ENCODE measurements at regions not wholly inside any gene's neighbourhood (a gene's known extent, or its start where the extent isn't known, plus 50 kb on each side); places are given as distances from the start of the nearest gene placed in this dataset.

GRCh38 chrX:63993936-63994335, 208.9 kb upstream of the ARHGEF9 start:
- Histone ChIP-seq H3K27me3 (ENCODE audit: control insufficient read depth, insufficient read depth, low read length) (no peaks in the 10 kb centered on the region), H3K27ac (ENCODE audit: low read length) (no peak overlapping the region), H3K4me1 (ENCODE audit: control insufficient read depth, insufficient read depth, low read length) (no peaks in the 10 kb centered on the region), H3K4me3 (ENCODE audit: low read length) (no peak overlapping the region), H3K36me3 (ENCODE audit: control insufficient read depth, insufficient read depth, low read length) (no peaks in the 10 kb centered on the region), H3K9me3 (replicated peaks; ENCODE audit: control insufficient read depth, low read depth, low read length) (no peaks in the 10 kb centered on the region)
- no CpG with 5 or more reads among the region's 4 CpGs for WGBS (ENCODE audit: insufficient coverage)
- peak; percentile 49 for DNase-seq

GRCh38 chrX:63985906-63986305, 200.9 kb upstream of the ARHGEF9 start:
- Histone ChIP-seq H3K27me3 (ENCODE audit: control insufficient read depth, insufficient read depth, low read length) (no peaks in the 10 kb centered on the region), H3K4me3 (ENCODE audit: low read length) (no peak overlapping the region), H3K36me3 (ENCODE audit: control insufficient read depth, insufficient read depth, low read length) (no peaks in the 10 kb centered on the region), H3K9me3 (replicated peaks; ENCODE audit: control insufficient read depth, low read depth, low read length) (no peaks in the 10 kb centered on the region), H3K4me1 (ENCODE audit: control insufficient read depth, insufficient read depth, low read length) (no peaks in the 10 kb centered on the region), H3K27ac (ENCODE audit: low read length) (no peak overlapping the region)
- WGBS (ENCODE audit: insufficient coverage): 77% methylated on average over 6 of the region's 7 CpGs
- no peak for DNase-seq

- Histone ChIP-seq H3K27ac (ENCODE audit: low read length) (no peak overlapping the region), H3K36me3 (ENCODE audit: control insufficient read depth, insufficient read depth, low read length) (no peaks in the 10 kb centered on the region), H3K4me3 (ENCODE audit: low read length) (no peak overlapping the region), H3K9me3 (replicated peaks; ENCODE audit: control insufficient read depth, low read depth, low read length) (peaks cover 21% of the 10 kb centered on the region), H3K27me3 (ENCODE audit: control insufficient read depth, insufficient read depth, low read length) (no peaks in the 10 kb centered on the region), H3K4me1 (ENCODE audit: control insufficient read depth, insufficient read depth, low read length) (no peaks in the 10 kb centered on the region)
- no peak for DNase-seq
- no CpG with 5 or more reads among the region's 1 CpG for WGBS (ENCODE audit: insufficient coverage)
These were observed 194.5 kb upstream of the ARHGEF9 start for GRCh38 chrX:63979480-63979879.

GRCh38 chrX:63967551-63967950, 182.5 kb upstream of the ARHGEF9 start:
- H3K27ac ChIP-seq (ENCODE audit: low read length): no peak overlapping the region
- H3K36me3 ChIP-seq (ENCODE audit: control insufficient read depth, insufficient read depth, low read length): no peaks in the 10 kb centered on the region
- no peaks in the 10 kb centered on the region for H3K4me1 ChIP-seq (ENCODE audit: control insufficient read depth, insufficient read depth, low read length)
- no CpG with 5 or more reads among the region's 1 CpG for WGBS (ENCODE audit: insufficient coverage)
- no peak overlapping the region for H3K4me3 ChIP-seq (ENCODE audit: low read length)
- no peaks in the 10 kb centered on the region for H3K27me3 ChIP-seq (ENCODE audit: control insufficient read depth, insufficient read depth, low read length)
- DNase-seq: no peak
- H3K9me3 ChIP-seq (replicated peaks; ENCODE audit: control insufficient read depth, low read depth, low read length): peaks cover 3% of the 10 kb centered on the region

- 30% methylated on average over 2 of the region's 2 CpGs for WGBS (ENCODE audit: insufficient coverage)
- no peaks in the 10 kb centered on the region for H3K27me3 ChIP-seq (ENCODE audit: control insufficient read depth, insufficient read depth, low read length)
- no peak overlapping the region for H3K27ac ChIP-seq (ENCODE audit: low read length)
- H3K4me1 ChIP-seq (ENCODE audit: control insufficient read depth, insufficient read depth, low read length): no peaks in the 10 kb centered on the region
- H3K9me3 ChIP-seq (replicated peaks; ENCODE audit: control insufficient read depth, low read depth, low read length): peaks cover 5% of the 10 kb centered on the region
- H3K36me3 ChIP-seq (ENCODE audit: control insufficient read depth, insufficient read depth, low read length): no peaks in the 10 kb centered on the region
- peak; percentile 57 for DNase-seq
- no peak overlapping the region for H3K4me3 ChIP-seq (ENCODE audit: low read length)
These were observed 178.2 kb upstream of the ARHGEF9 start for GRCh38 chrX:63963095-63963784.

- no peaks in the 10 kb centered on the region for H3K36me3 ChIP-seq (ENCODE audit: control insufficient read depth, insufficient read depth, low read length)
- no peak for DNase-seq
- H3K4me1 ChIP-seq (ENCODE audit: control insufficient read depth, insufficient read depth, low read length): no peaks in the 10 kb centered on the region
- H3K9me3 ChIP-seq (replicated peaks; ENCODE audit: control insufficient read depth, low read depth, low read length): peaks cover 5% of the 10 kb centered on the region
- no CpG with 5 or more reads among the region's 1 CpG for WGBS (ENCODE audit: insufficient coverage)
- H3K27me3 ChIP-seq (ENCODE audit: control insufficient read depth, insufficient read depth, low read length): no peaks in the 10 kb centered on the region
- no peak overlapping the region for H3K27ac ChIP-seq (ENCODE audit: low read length)
- H3K4me3 ChIP-seq (ENCODE audit: low read length): no peak overlapping the region
These were observed 176.9 kb upstream of the ARHGEF9 start for GRCh38 chrX:63961964-63962363.

GRCh38 chrX:63959975-63960374, 175.0 kb upstream of the ARHGEF9 start:
- Histone ChIP-seq H3K27ac (ENCODE audit: low read length) (no peak overlapping the region), H3K4me1 (ENCODE audit: control insufficient read depth, insufficient read depth, low read length) (no peaks in the 10 kb centered on the region), H3K27me3 (ENCODE audit: control insufficient read depth, insufficient read depth, low read length) (no peaks in the 10 kb centered on the region), H3K9me3 (replicated peaks; ENCODE audit: control insufficient read depth, low read depth, low read length) (peaks cover 5% of the 10 kb centered on the region), H3K36me3 (ENCODE audit: control insufficient read depth, insufficient read depth, low read length) (no peaks in the 10 kb centered on the region), H3K4me3 (ENCODE audit: low read length) (no peak overlapping the region)
- peak; percentile 30 for DNase-seq

- DNase-seq: no peak
- Histone ChIP-seq H3K9me3 (replicated peaks; ENCODE audit: control insufficient read depth, low read depth, low read length) (peaks cover 5% of the 10 kb centered on the region), H3K27me3 (ENCODE audit: control insufficient read depth, insufficient read depth, low read length) (no peaks in the 10 kb centered on the region), H3K4me3 (ENCODE audit: low read length) (no peak overlapping the region), H3K27ac (ENCODE audit: low read length) (no peak overlapping the region), H3K4me1 (ENCODE audit: control insufficient read depth, insufficient read depth, low read length) (no peaks in the 10 kb centered on the region), H3K36me3 (ENCODE audit: control insufficient read depth, insufficient read depth, low read length) (no peaks in the 10 kb centered on the region)
- 40% methylated on average over 1 of the region's 2 CpGs for WGBS (ENCODE audit: insufficient coverage)
These were observed 173.3 kb upstream of the ARHGEF9 start for GRCh38 chrX:63958134-63958865.

GRCh38 chrX:63935835-63936234, 150.8 kb upstream of the ARHGEF9 start:
- H3K4me3 ChIP-seq (ENCODE audit: low read length): no peak overlapping the region
- H3K9me3 ChIP-seq (replicated peaks; ENCODE audit: control insufficient read depth, low read depth, low read length): no peaks in the 10 kb centered on the region
- H3K4me1 ChIP-seq (ENCODE audit: control insufficient read depth, insufficient read depth, low read length): no peaks in the 10 kb centered on the region
- no CpG with 5 or more reads among the region's 2 CpGs for WGBS (ENCODE audit: insufficient coverage)
- no peak for DNase-seq
- no peaks in the 10 kb centered on the region for H3K27me3 ChIP-seq (ENCODE audit: control insufficient read depth, insufficient read depth, low read length)
- H3K36me3 ChIP-seq (ENCODE audit: control insufficient read depth, insufficient read depth, low read length): no peaks in the 10 kb centered on the region
- no peak overlapping the region for H3K27ac ChIP-seq (ENCODE audit: low read length)

GRCh38 chrX:63934791-63935190, 149.8 kb upstream of the ARHGEF9 start:
- Histone ChIP-seq H3K27me3 (ENCODE audit: control insufficient read depth, insufficient read depth, low read length) (no peaks in the 10 kb centered on the region), H3K9me3 (replicated peaks; ENCODE audit: control insufficient read depth, low read depth, low read length) (peaks cover 2% of the 10 kb centered on the region), H3K4me3 (ENCODE audit: low read length) (no peak overlapping the region), H3K36me3 (ENCODE audit: control insufficient read depth, insufficient read depth, low read length) (no peaks in the 10 kb centered on the region), H3K27ac (ENCODE audit: low read length) (no peak overlapping the region), H3K4me1 (ENCODE audit: control insufficient read depth, insufficient read depth, low read length) (no peaks in the 10 kb centered on the region)
- DNase-seq: no peak
- WGBS (ENCODE audit: insufficient coverage): no CpG with 5 or more reads among the region's 3 CpGs
